ENCODE measurements at regions not wholly inside any gene's neighbourhood (a gene's known extent, or its start where the extent isn't known, plus 50 kb on each side); places are given as distances from the start of the nearest gene placed in this dataset.

DNA sequence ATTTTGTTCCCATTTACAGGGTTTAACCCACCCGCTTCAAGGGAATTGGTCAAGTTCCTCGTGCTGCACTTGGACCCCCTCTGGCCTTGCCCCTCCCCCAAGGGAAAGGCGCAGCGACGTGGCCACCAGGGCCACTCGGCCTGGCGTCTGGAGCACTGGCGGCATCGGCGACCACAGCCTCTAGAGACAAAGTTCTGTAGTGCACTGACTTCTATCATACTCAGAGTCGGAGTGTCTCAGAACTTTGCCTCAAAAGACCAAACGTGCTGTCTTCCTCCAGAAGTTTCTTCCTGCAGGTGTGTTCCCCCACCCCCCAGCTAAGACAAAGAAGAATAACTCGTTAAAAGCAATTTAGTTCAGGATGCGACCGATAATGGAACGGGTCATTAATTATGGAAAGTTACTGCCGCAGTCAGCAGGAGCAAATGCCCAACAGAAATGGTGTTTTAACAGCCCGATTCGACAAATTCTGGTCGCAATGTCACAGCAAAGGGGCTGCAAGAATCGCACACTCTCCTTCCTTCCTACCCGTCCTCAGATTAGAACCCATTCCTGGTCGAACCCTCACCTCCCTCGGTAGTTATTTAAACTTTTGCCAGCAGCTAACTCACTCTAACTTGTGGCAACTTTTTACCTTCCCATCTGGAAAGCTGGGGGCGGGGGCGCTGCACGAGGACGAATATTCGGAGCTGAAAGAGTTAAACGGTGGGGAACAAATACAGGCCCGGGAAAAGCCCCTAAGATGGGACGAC lies 202.1 kb upstream of the NFE2L3 start:
- no peak overlapping the region for H2AFZ ChIP-seq (ENCODE audit: low read depth, low read length)
- no peaks in the 10 kb centered on the region for H3K79me2 ChIP-seq (ENCODE audit: insufficient read depth, low read length)
- no peak overlapping the region for H3K27ac ChIP-seq (ENCODE audit: low read depth, low read length)
- H3K4me1 ChIP-seq (ENCODE audit: insufficient read depth, low read length), result no peaks in the 10 kb centered on the region
- FAIRE-seq (no peak), DNase-seq (ENCODE audit: low read depth) (no peak)
- peak overlapping the region; percentile 88 for H3K27ac Mint-ChIP-seq (ENCODE audit: unreplicated experiment)
- no peaks in the 10 kb centered on the region for H4K20me1 ChIP-seq (ENCODE audit: insufficient read depth, low read length)
- TF ChIP-seq EZH2 (IDR thresholded peaks at IDR 0.05; ENCODE audit: insufficient read depth, low read length), result no peak
- TF ChIP-seq, protein P1, sequence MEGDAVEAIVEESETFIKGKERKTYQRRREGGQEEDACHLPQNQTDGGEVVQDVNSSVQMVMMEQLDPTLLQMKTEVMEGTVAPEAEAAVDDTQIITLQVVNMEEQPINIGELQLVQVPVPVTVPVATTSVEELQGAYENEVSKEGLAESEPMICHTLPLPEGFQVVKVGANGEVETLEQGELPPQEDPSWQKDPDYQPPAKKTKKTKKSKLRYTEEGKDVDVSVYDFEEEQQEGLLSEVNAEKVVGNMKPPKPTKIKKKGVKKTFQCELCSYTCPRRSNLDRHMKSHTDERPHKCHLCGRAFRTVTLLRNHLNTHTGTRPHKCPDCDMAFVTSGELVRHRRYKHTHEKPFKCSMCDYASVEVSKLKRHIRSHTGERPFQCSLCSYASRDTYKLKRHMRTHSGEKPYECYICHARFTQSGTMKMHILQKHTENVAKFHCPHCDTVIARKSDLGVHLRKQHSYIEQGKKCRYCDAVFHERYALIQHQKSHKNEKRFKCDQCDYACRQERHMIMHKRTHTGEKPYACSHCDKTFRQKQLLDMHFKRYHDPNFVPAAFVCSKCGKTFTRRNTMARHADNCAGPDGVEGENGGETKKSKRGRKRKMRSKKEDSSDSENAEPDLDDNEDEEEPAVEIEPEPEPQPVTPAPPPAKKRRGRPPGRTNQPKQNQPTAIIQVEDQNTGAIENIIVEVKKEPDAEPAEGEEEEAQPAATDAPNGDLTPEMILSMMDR (IDR thresholded peaks at IDR 0.05; ENCODE audit: insufficient read depth, low read depth, low read length), result no peak
- H3K4me2 ChIP-seq (ENCODE audit: low read length), result peak overlapping the region; percentile 83
- H3K36me3 ChIP-seq (ENCODE audit: insufficient read depth, low read length), result no peaks in the 10 kb centered on the region
- peak overlapping the region; percentile 41 for H3K9ac ChIP-seq (ENCODE audit: low read length)
- H3K9me3 ChIP-seq (ENCODE audit: insufficient read depth, low read depth, low read length), result no peaks in the 10 kb centered on the region
- H3K4me3 Mint-ChIP-seq (ENCODE audit: unreplicated experiment), result peak overlapping the region; percentile 96
- peaks cover 18% of the 10 kb centered on the region for H3K4me1 Mint-ChIP-seq (ENCODE audit: low read depth, unreplicated experiment)
- peaks cover 19% of the 10 kb centered on the region for H3K27me3 ChIP-seq (ENCODE audit: insufficient read depth, low read length)
- H3K9me3 Mint-ChIP-seq (ENCODE audit: unreplicated experiment), result peaks cover 4% of the 10 kb centered on the region
- H3K4me3 ChIP-seq (ENCODE audit: insufficient read depth, low read depth, low read length), result peak overlapping the region; percentile 49
- H3K36me3 Mint-ChIP-seq (ENCODE audit: low read depth, unreplicated experiment), result peaks cover 4% of the 10 kb centered on the region
- H3K27me3 Mint-ChIP-seq (ENCODE audit: low read depth, unreplicated experiment), result no peaks in the 10 kb centered on the region

- Mint-ChIP-seq H3K36me3 (ENCODE audit: low read depth, unreplicated experiment) (peaks cover 4% of the 10 kb centered on the region), H3K27me3 (ENCODE audit: low read depth, unreplicated experiment) (no peaks in the 10 kb centered on the region), H3K9me3 (ENCODE audit: unreplicated experiment) (peaks cover 4% of the 10 kb centered on the region), H3K4me3 (ENCODE audit: unreplicated experiment) (peak overlapping the region; percentile 96), H3K27ac (ENCODE audit: unreplicated experiment) (peak overlapping the region; percentile 77), H3K4me1 (ENCODE audit: low read depth, unreplicated experiment) (peaks cover 18% of the 10 kb centered on the region)
- H3K4me1 ChIP-seq (ENCODE audit: insufficient read depth, low read length), result no peaks in the 10 kb centered on the region
- no peaks in the 10 kb centered on the region for H3K36me3 ChIP-seq (ENCODE audit: insufficient read depth, low read length)
- FAIRE-seq (no peak), DNase-seq (ENCODE audit: low read depth) (peak; percentile 24)
- no peak overlapping the region for H3K27ac ChIP-seq (ENCODE audit: low read depth, low read length)
- no peaks in the 10 kb centered on the region for H4K20me1 ChIP-seq (ENCODE audit: insufficient read depth, low read length)
- peak overlapping the region; percentile 56 for H2AFZ ChIP-seq (ENCODE audit: low read depth, low read length)
- H3K4me2 ChIP-seq (ENCODE audit: low read length), result peak overlapping the region; percentile 83
- peaks cover 19% of the 10 kb centered on the region for H3K27me3 ChIP-seq (ENCODE audit: insufficient read depth, low read length)
- H3K4me3 ChIP-seq (ENCODE audit: insufficient read depth, low read depth, low read length), result peak overlapping the region; percentile 49
- TF ChIP-seq, protein P1 (IDR thresholded peaks at IDR 0.05; ENCODE audit: insufficient read depth, low read depth, low read length), result no peak
- TF ChIP-seq EZH2 (IDR thresholded peaks at IDR 0.05; ENCODE audit: insufficient read depth, low read length), result peak; percentile 24
- peak overlapping the region; percentile 41 for H3K9ac ChIP-seq (ENCODE audit: low read length)
- H3K79me2 ChIP-seq (ENCODE audit: insufficient read depth, low read length), result no peaks in the 10 kb centered on the region
- no peaks in the 10 kb centered on the region for H3K9me3 ChIP-seq (ENCODE audit: insufficient read depth, low read depth, low read length)
These were observed 201.2 kb upstream of the NFE2L3 start for GRCh38 chr7:25950488-25951413.

Measured in astrocyte (in vitro differentiated cells and primary cell).